HG03280 (cell line): ENCODE measurements at regions not wholly inside any gene's neighbourhood (a gene's known extent, or its start where the extent isn't known, plus 50 kb on each side); places are given as distances from the start of the nearest gene placed in this dataset.

Experiments
- ATAC-seq: cut with Tn5 transposase; IDR thresholded peaks from one replicate; pipeline ENCODE4 v1.9.1; 2021; ENCODE audit warnings: mild to moderate bottlenecking, moderate library complexity; ENCODE audit not compliant: unreplicated experiment

DNA sequence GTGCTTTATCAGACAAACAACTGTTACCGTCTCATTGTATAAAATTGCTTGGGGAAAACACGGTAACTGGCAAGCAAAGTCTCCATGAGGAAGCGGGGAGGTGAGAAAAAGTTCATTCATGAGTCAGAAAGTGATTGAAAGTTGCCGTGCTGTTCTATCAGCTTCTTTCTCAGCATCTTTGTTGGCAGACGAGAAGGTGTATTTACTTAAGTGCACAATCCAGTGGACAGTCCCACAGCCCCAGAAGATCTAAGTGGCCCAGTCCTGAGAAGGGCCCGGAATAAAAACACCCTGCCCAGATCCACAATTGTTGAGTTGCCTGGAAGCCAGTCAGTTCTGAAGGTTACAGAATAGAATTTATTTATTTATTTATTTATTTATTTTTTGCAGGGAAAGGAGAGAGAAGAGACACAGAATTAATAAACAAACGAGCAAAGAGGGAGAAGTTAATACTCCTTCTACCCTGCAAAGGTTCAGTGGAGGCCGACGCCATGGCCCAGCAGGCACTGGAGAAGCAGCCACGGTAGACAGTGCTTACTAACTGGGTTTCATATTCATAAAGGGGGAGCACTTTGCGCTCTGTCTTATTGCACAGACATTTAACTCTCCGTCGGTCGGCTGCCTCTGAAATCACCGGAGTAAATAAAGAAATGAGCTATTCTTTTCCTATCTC lies 676.0 kb upstream of the SALL3 start:
- no peak for ATAC-seq

DNA sequence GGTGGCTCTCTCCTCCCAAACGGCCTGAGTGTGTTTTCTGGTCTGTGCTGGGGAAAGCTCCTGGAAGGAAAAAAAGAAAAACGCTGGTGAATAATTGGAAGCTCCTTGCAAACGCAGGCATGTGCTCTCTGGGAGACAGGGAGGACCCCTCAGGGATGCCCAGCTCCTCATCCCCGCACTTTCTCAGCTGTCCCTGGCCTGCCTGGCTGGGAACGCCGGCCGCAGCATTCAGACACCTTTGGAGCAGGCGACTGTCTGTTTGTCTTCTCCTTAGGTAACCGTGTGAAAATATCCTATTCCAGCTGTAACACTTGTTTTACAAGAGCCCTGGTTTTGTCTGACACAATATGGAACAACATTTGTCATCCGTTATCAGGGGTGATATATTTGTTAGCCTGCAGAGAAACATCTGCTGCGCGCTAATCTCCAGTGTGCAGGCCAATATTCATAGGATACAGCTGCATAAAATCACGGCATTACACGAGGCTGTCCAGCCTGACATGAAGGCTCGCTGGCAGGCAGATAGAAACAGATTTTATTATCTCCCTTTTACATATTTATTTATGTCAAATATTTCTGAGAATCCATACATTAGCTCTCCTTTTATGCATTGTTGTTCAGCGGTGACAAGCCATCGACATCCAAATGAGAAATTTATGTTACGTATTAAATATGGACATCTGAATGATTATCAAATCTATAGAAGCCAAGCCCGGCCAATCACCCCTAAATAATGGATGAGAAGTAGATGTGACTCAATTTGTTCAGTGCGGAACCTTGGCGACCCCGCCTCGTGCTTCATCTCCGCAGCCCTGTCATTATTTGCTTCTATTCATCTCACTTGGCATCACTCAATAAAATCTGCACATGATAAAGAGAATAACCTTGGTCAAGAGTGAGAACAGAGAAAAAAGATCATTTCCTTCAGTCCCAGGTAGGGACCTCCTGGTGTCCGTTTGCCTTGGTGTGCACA lies 675.1 kb upstream of the SALL3 start:
- no peak for ATAC-seq

DNA sequence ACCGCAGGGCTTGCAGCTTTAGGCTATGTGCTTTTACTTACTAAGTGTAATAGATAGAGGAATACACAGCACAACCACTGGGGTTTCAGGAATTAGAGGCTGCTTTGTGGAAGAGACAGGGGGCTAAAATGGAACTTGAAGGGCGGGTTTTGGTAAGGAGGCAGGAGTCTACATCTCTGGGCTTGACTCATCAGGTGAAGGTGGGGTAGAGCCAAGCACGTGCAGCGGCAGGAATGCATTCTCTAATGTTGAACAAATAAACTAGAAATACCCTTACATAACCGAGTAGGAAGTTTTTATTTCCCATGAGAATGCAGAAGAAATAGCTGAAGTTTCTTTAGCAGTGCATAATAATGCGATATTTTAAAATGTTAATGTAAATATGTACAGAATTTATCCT lies 673.8 kb upstream of the SALL3 start:
- no peak for ATAC-seq

DNA sequence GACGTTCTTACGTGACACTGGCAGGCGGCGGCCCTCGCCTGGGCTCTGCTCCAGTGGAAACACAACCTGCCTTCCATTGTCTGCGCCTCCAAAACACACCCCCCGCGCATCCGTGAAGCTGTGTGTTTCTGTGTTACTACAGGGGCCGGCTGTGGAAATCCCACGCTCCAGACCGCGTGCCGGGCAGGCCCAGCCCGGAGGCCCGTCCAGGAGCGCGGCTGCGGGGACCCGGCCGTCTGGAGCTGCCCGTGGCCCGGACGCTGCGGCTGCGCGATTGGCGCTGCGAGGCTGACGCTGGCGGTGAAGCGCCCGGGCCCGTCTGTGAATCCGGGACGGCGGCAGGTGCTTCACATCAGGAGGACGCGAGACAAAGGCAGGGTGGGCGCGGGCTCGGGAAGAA lies 670.3 kb upstream of the SALL3 start:
- ATAC-seq: no peak

DNA sequence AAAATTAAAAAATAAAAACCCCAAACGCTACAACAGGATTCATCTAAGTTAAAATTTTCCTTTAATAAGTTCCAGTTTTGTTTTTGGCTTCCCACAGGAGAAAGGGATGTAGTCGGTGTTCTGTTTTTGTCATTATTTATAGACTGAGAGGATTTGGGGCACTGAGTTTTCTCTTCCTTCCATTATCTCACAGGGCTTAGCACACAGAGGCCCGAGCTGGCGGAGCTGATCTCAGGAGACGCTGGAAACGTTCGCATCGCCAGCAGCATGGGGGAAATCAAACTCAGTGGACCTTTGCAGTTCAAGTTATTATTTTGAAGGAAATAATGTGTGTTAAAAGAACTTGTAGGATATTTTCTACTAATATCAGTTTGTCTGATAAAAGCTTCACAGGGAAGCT lies 669.7 kb upstream of the SALL3 start:
- no peak for ATAC-seq

DNA sequence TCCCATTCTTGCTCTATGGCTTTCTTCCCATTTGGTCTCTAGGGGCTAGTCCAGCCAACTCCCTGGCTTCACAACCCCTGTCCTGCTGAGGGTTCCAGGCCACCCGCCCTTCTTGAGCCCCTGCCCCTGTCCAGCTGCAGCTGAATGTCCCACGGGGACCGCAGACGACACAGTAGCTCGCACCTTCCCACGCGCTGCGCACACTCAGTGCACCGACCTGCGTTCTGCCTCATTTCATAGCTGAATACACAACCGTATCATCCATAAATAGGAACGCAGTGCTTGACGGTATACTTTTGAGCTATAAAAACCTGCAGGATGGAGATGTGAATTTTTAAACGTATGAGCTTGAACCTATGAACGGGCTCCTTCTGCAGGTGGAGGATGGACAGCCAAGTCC lies 660.4 kb upstream of the SALL3 start:
- ATAC-seq: no peak

DNA sequence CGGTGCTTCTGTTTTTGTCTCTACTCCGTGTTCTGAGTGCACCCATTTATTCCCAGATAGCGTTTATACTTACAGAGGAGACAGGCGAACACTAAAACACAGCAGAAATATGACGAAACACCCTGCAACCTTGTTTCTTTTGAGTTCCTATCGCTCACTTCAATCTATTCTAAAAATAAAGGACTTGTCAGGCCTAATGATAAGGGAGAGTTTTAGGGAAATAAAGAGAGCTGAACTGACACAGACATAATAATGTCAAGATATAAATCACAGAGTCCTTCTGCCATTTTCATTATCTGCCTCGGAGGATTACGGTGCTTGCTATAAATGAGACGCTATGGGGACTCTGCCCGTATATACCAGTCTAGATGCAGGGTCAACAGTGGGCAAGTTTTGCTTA lies 659.7 kb upstream of the SALL3 start:
- no peak for ATAC-seq

DNA sequence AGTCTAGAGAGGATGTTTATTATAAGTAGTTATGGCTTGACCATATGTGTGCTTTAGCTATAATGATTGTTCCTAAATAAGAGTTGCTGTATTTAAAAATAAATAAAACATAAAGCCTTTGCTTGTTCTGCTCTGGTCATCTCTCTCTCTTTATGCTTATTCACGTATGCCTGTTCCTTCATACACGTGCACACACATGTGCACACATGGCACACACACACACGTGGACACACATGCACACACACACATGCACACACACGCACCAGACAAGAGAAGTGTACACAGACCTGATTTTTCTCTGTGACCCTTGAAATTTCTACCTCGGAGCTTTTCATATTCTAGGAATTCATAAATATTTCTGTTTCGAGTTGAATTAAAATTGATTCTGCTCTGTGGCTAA lies 658.2 kb upstream of the SALL3 start:
- ATAC-seq: no peak

DNA sequence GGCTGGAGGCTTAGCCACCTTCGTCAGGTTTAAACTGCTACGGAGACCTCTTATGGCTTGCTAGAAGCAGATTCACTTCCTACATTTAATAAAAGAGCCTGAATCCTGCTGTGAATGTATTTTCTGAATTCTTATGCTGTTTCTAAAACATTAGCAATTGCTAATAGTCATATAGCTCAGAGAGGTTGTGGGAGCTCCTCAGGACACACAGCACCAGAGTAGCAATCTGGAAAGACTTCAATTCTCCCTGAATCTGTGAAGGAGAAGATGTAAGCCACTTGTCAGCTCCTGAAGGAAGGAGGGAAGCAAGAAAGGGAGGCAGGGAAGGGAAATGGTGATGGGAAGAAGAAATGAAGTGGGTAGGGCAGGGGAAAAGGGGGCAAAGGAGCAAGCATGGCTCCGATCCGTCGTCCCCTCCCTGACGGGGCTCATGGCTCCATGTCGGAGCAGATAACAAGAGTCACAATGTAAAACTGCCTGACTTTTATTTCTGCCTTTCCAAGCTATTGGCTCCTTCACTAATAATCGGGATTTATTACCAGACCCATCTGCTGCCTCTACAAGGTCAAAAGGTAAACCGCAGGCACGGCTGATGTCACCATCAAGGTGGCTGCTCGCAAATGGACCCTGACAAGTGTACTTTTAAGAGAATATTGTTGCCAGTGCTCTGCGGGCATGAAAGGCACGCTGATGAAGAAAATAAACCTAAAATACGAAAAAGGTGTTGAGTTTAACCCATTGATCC lies 656.0 kb upstream of the SALL3 start:
- no peak for ATAC-seq

DNA sequence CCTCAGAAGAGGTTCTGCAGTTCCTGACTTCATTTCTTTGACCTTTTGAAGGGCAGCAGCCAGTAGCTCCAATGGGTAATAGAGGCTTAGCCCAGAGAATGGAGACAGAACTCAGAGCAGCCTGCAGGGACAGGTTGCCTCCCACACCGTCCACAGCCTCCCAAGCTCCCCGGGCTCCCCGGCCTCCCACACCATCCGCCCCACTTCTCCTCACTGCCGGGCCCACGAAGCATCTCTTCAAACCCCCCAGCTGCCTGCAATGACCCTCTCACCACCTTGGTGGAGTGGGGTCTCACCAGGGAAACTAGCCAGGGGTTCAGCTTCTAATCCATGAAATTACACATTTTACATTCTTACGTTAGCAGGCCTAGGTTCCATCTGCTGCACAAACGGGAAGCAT lies 652.0 kb upstream of the SALL3 start:
- ATAC-seq: no peak

DNA sequence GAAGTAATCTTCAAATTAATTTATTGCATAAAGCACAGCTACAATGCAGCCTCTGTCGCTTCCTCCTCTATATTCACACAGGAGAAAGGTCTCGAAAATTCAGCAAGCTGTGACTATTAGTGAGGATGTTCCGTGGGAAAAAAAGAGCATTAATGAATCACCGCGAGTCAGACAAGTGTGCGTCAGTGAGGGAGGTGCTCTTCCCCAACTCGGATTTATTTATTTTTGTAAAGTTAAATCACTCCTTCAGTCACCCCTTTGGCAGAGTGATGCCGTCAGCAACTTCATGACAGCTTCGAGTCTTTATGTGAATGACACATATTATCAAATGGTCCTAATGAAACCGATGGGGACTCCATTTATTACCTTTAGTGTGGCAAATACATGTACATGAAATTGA lies 648.9 kb upstream of the SALL3 start:
- ATAC-seq: no peak

DNA sequence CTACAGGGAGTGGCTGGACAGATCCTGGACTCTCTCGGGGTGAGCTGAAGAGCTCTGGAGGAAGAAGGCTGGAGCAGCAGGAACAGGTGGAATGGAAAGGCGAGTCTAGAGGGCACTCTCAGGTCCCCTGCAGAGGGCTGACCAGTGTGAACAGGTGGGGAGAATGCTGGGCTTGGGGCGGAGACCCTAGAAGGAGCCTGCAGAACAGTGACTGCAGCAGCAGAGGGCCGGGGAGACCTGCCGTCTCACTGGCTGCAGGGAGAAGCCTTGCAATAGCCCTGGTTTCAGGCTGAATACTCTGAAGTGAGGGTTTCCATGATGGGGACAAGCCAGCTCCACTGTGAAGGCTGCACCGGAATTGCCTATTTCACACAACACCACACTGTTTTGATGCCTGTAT lies 626.7 kb upstream of the SALL3 start:
- ATAC-seq: no peak

DNA sequence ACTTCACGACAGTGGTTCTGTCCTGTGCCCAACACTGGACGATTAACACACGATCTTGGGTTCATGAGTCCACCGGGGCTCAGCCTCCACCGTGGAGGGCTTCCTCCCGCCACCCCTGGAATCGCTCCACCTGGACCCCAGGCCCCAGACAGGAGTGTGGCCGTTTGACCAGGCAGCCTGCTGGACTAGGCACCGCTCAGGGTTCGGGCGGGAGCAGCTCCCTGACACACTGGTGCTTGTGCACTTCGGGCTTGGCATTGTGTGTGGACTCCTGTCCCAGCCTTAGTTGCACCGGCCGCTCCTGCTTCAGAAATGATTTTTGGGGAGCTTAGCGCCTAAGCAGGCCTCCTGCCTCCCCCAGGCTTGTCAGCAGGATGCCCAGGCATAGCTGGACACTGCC lies 617.4 kb upstream of the SALL3 start:
- no peak for ATAC-seq

DNA sequence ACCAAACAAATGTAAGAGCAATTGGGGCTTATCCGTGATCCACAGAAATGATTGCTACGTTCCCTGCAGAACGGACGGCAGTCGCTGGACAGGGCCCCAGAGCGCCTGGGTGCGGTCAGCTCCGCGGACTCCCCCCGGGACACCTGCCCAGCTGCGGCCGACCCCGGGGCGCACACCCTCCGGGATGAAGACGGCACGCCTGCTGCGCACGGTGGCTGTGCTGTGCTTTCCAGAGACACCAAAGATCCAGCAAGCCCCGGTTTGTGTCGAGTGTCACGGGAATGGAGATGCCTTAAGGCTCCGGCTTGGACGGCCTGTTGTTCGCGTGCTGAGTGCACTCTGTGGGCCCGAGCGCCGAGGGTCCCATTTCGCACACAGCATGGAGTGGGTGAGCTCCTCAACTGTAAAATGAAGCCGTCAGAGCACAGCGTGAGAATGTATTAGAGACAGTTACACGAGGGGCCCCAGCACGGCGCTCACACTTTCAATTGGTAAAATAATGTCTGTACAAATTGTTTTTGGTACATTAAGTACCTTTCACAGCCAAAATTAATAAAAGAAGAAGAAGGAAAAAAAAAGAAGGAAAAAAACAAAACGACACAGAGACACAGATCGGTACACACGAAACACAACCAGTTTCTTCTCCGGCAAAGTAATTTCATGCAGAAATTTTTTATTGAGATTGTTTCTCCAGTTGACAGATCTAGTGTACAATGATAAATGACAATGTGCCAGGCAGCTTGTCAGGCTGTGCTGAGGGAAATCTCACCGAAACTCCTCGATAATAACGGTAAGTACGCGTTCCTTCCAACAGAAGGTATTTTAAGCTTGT lies 615.8 kb upstream of the SALL3 start:
- ATAC-seq: no peak

DNA sequence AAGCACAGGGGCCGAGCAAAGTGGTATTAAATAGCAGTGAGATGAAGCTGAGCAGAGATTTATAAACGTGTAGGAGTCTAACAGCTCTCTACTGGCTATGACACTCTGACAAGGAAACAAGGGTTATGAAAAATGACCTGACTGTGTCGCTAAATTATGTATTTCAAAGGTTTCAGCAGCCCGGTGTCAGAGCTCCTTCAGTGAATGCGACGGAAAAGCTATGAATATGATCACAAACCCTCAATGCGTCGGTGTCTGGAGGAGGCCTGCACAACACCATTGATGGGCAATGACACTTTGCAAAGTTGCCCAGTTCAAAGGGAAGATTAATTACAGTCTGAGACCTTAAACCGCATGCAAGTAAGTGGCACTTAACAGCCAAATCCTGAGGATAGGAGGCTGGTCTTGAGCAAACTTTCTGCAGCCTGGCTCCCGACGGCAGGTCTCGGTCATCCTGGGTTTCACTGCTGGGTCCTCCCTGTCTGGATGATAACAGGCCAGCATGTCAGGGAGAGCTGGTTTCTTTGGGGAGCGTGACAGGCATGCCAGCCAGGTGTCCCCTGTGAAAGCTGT lies 615.1 kb upstream of the SALL3 start:
- ATAC-seq: no peak

DNA sequence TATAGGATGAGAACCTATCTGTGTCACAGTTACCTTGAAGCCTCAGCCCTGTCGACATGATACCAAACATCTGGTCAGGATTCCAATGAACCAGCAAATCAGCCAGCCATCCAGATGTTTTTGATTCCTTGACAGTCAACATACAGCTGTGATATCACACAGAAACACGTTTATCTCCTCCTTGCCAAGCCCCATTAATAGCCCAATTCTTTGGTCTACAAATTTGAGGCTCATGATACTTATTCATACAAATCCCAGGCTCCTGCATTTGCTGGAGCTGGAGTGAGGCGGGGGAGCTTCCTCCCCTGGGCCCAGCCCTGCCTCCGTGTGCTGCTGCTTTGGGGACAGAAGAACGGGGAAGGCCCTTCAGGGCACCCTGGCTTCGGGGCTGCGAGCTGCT lies 611.6 kb upstream of the SALL3 start:
- ATAC-seq: no peak

DNA sequence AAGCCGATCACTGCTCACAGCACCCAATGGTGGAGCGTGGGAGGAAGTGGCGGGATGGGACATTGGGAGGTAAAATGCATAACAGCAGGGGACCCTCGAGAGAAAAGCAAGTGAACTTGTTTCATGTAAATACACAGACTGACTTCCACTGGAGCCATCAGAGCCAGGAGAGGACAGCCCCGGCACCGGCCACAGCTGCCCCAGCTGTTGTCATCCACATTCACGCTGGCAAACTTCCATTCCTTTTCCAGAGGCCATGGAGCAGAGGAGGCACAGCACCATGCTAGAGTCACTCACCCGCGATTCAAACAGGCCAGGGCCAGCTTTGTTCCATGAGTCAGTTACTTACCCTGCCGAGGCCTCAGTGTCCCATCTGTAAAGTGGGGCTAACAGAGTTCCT lies 610.9 kb upstream of the SALL3 start:
- ATAC-seq: no peak

DNA sequence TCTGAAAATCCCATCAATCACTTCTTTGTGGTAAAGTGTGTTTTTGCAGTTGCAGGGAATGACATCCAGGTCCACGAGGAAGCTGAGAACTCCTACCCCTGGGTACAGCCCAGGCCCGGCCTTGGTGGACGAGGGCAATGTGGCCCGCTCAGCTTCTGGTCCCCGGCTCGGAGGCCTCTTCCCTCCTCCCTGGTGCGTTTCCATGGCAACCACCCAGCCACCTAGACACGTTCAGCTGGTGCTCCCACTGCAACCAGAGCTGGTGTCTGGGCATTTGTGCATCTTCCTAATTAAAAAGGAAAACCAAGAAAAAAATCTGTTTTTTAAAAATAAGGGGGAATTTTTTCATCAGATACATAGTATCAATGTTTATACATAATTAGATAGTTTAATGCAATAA lies 603.6 kb upstream of the SALL3 start:
- no peak for ATAC-seq

DNA sequence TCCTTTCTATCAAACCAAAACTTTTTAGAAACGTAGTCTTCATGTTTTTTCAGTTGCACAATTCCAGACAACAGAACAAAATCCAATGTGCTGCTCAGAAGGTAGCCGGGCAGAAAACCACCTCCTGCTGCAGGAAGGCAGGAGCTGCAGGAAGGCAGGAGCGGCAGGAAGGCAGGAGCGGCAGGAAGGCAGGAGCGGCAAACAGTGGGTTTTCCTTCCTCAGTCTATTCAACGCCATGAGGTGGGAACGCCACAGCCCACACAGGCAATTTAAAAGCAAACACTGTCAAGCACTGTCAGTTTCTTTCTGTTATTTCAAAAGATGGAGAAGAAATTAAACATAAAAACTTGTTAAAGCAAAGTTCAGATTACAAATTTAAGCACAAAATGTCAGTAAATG lies 601.2 kb upstream of the SALL3 start:
- ATAC-seq: no peak

DNA sequence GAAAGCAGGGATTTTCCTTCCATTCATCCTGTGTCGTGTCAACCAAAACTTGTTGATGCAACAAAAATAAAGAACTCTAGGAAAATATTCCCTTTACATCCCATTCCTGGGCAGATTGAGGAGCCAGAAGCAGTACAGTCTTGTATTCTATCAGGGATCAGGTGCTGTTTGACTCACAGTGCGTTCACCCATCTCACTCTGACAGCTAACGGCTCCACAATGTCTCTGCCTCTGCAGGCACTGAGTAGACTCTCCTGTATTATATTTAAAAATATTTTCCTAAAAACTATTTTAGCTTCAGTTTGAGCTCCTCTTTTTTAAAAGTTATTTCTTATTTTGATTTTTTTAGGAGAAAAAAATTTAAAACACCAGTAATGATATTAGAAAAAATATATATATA lies 600.6 kb upstream of the SALL3 start:
- no peak for ATAC-seq
